Spinal cord (tissue), 9 donors: ENCODE measurements at regions not wholly inside any gene's neighbourhood (a gene's known extent, or its start where the extent isn't known, plus 50 kb on each side); places are given as distances from the start of the nearest gene placed in this dataset.

ENCODE experiments used
- DNase-seq, 6 donors: peaks; one replicate each; pipeline versions ENCODE4 v3.0.0 to v3.0.0-alpha.2; 2013 to 2015; ENCODE audit warnings: low spot score in 6 of 6, low read depth in 4 of 6
- H3K27ac ChIP-seq: one replicate; pipeline ENCODE4 v1.5.1; 2013; ENCODE audit warnings: low read depth, low read length, control low read depth
- H3K27me3 ChIP-seq: one replicate; pipeline ENCODE4 v1.6.1; 2013; ENCODE audit warnings: low read length; ENCODE audit not compliant: control insufficient read depth, insufficient read depth
- H3K36me3 ChIP-seq: one replicate; pipeline ENCODE4 v1.6.1; 2013; ENCODE audit warnings: low read length; ENCODE audit not compliant: control insufficient read depth, insufficient read depth
- H3K4me1 ChIP-seq: one replicate; pipeline ENCODE4 v1.6.1; 2013; ENCODE audit warnings: low read length; ENCODE audit not compliant: control insufficient read depth, insufficient read depth
- H3K4me3 ChIP-seq: one replicate; pipeline ENCODE4 v1.5.1; 2013; ENCODE audit warnings: low read depth, low read length, control low read depth
- H3K9me3 ChIP-seq: one replicate; pipeline ENCODE4 v1.6.1; 2013; ENCODE audit warnings: low read length; ENCODE audit not compliant: control insufficient read depth, insufficient read depth
- WGBS: methylation state at CpG from one replicate; pipeline ENCODE4 v1.1.5; 2013; ENCODE audit warnings: missing lambda C conversion rate; ENCODE audit not compliant: insufficient coverage; 5-methylcytosine and 5-hydroxymethylcytosine counted together
- donor health status: healthy.

DNA sequence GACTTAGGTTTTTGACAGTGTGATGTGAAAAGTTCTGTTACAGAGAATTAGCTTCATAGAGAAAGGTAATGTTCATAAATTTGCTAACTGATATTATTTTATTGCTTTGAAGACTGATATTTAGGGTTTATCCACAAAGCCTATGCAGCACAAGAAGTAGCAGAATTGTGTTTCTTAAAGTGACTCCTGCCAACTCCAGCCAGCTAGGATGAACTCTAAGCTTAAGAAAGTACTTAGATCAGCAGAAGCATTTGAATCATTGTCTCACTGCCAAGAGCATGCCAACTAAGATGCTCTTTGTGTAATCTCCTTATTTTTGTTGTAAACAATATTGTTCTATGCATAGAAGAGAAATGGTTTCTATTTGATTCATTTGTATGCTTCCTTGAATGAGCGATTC is 589.4 kb upstream of the ADGRL4 start:
- WGBS: no CpG with 5 or more reads among the region's 1 CpG
- Histone ChIP-seq H3K9me3 (peaks cover 4% of the 10 kb centered on the region), H3K27ac (no peak overlapping the region), H3K27me3 (no peaks in the 10 kb centered on the region), H3K36me3 (no peaks in the 10 kb centered on the region), H3K4me1 (no peaks in the 10 kb centered on the region), H3K4me3 (no peak overlapping the region)
- DNase-seq: no peak

DNA sequence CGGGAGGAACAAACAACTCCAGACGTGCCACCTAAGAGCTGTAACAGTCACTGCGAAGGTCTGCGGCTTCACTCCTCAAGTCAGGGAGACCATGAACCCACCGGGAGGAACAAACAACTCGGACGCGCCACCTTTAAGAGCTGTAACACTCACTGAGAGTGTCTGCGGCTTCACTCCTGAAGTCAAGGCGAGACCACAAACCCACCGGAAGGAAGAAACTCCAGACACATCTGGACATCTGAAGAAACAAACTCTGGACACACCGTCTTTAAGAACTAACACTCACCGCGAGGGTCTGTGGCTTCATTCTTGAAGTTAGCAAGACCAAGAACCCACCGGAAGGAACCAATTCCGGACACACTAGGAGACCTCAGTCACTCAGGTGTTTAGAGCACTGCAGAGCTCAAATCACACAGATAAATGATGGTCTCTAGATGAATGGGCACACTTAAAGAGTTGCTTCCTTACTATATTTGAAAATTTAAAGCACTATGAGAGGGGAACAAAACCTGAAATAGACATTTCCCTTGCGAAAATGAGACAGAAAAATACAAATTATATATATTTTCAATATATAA is 587.7 kb upstream of the ADGRL4 start:
- Histone ChIP-seq H3K36me3 (no peaks in the 10 kb centered on the region), H3K4me1 (no peaks in the 10 kb centered on the region), H3K27ac (no peak overlapping the region), H3K27me3 (no peaks in the 10 kb centered on the region), H3K4me3 (no peak overlapping the region), H3K9me3 (no peaks in the 10 kb centered on the region)
- WGBS: 88% methylated on average over 13 of the region's 17 CpGs
- no peak for DNase-seq

DNA sequence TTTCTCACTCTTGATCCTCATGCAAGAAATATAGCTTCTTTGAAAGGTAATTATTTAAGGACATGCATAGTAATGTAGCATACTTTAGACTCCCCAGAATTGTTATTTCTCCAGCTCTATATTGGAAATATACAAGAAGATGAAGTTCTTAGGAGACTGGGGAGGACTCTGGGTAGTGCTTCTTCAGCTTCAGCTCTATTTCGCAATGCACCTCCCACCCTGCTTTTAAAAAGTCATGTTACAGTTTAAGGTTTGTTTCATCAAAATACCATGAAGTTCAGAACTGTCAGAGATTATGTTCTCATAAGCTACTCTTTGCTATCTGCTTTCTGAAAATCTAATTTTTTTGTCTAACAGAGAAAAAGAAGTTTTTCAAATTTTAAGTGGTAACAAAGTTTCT is 586.2 kb upstream of the ADGRL4 start:
- Histone ChIP-seq H3K4me1 (no peaks in the 10 kb centered on the region), H3K27ac (no peak overlapping the region), H3K36me3 (no peaks in the 10 kb centered on the region), H3K4me3 (no peak overlapping the region), H3K9me3 (no peaks in the 10 kb centered on the region), H3K27me3 (no peaks in the 10 kb centered on the region)
- DNase-seq: no peak
- WGBS: no CpG with 5 or more reads among the region's 1 CpG

DNA sequence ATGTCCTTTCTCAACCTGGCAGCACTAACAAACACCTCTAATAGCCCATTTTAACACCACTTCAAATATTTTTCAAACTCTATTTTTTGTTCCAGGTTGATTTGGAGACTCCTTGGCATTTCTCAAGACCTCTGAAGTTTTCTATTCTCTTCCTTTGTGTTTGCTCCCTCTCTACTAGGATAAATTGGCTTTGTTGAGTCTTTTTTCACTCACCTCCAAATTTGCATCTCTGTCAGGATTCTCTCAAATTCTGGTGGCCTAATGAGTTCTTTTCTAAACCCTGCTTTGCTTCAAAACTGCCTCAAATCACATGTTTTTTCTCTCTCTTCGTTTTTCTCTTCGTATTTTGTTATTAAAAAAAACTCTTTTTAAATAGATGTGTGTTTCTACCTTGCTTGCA is 582.2 kb upstream of the ADGRL4 start:
- no peak overlapping the region for H3K27ac ChIP-seq
- no CpG with 5 or more reads among the region's 2 CpGs for whole genome bisulfite sequencing
- no peaks in the 10 kb centered on the region for H3K27me3 ChIP-seq
- H3K9me3 ChIP-seq: no peaks in the 10 kb centered on the region
- H3K4me1 ChIP-seq: no peaks in the 10 kb centered on the region
- no peak for DNase-seq
- no peaks in the 10 kb centered on the region for H3K36me3 ChIP-seq
- H3K4me3 ChIP-seq: no peak overlapping the region

DNA sequence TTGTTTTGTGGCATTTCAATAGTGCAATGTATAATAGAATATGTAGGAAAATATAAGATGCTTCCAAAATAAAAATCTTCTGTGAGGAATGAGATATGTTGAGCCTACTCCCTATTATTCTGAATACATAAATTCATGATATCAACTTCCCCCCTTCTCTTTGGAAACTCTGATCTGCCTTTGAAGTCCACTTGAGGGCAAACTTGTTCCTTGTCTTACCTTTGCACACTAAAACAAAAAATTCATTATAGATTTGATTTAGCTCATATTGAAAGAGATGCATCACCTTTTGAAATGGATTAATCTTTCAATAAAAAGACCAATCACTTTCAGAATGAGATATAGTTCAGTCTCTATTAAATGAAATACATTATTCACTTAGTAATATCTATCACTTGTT is 580.7 kb upstream of the ADGRL4 start:
- H3K9me3 ChIP-seq: no peaks in the 10 kb centered on the region
- no peaks in the 10 kb centered on the region for H3K4me1 ChIP-seq
- H3K36me3 ChIP-seq: no peaks in the 10 kb centered on the region
- DNase-seq: peak in 1 of 6 donors; percentile 37
- H3K4me3 ChIP-seq: no peak overlapping the region
- H3K27ac ChIP-seq: no peak overlapping the region
- no peaks in the 10 kb centered on the region for H3K27me3 ChIP-seq

DNA sequence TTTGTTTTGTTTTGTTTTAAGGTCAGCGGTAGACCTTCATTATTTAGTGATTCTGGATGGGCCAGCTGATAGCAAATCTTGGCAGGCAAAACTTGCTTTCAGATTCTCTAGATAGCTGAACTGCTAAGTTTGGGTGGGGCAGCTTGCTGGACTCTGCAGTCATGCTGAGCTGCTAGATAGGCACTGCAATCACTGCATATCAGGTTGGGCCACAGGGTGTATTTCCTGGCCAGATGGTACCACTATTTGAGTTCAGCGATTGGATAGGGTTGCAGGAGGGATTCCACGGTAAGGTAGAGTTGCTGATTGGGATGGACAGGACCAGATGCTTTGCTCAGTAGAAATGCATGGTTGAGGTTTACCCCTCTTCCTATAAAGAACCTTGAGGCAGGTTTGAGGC is 579.3 kb upstream of the ADGRL4 start:
- H3K36me3 ChIP-seq: no peaks in the 10 kb centered on the region
- H3K4me3 ChIP-seq: no peak overlapping the region
- 92% methylated on average over 2 of the region's 3 CpGs for WGBS
- H3K9me3 ChIP-seq: no peaks in the 10 kb centered on the region
- H3K27ac ChIP-seq: no peak overlapping the region
- DNase-seq: no peak
- no peaks in the 10 kb centered on the region for H3K4me1 ChIP-seq
- H3K27me3 ChIP-seq: no peaks in the 10 kb centered on the region

DNA sequence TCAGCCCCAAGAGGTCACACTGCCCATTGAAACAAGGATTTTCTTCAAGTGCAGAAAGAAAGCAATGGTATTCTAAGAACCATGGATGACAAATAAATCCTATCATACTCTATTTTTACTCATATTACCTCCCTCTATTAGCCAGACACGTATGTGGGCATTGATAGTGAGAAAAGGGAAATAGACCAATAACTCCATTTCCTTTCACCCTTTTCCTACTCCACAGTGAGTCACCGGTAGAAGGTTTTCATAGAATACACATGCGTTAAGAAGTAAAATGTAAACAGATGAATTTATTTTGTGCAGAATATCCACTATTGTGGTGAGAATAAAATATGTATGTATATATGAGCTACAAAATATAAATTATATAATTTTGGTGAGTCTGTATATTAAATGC is 568.9 kb upstream of the ADGRL4 start:
- no peak overlapping the region for H3K4me3 ChIP-seq
- H3K27ac ChIP-seq: no peak overlapping the region
- H3K4me1 ChIP-seq: no peaks in the 10 kb centered on the region
- no peaks in the 10 kb centered on the region for H3K9me3 ChIP-seq
- no CpG with 5 or more reads among the region's 3 CpGs for WGBS
- H3K36me3 ChIP-seq: no peaks in the 10 kb centered on the region
- H3K27me3 ChIP-seq: no peaks in the 10 kb centered on the region
- no peak for DNase-seq

DNA sequence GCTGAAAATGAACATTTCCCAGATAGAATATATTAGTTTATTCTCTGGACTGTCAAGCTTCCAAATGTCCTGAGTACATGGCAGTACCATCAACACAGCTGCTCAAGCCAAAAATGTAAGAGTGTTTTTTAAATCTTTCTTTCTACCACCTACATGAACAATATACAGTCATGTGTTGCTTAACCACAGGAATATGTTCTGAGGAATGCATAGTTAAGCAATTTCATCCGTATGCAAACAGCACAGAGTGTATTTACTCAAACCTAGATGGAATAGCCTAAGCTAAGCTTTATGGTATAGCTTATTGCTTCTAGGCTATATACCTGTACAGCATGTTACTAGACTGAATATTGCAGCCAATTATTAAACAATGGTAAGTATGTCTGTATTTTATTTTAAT is 561.9 kb upstream of the ADGRL4 start:
- H3K27me3 ChIP-seq: no peaks in the 10 kb centered on the region
- H3K9me3 ChIP-seq: no peaks in the 10 kb centered on the region
- no peak overlapping the region for H3K27ac ChIP-seq
- no peak for DNase-seq
- H3K4me1 ChIP-seq: no peaks in the 10 kb centered on the region
- WGBS: no CpG with 5 or more reads among the region's 1 CpG
- H3K36me3 ChIP-seq: no peaks in the 10 kb centered on the region
- no peak overlapping the region for H3K4me3 ChIP-seq

DNA sequence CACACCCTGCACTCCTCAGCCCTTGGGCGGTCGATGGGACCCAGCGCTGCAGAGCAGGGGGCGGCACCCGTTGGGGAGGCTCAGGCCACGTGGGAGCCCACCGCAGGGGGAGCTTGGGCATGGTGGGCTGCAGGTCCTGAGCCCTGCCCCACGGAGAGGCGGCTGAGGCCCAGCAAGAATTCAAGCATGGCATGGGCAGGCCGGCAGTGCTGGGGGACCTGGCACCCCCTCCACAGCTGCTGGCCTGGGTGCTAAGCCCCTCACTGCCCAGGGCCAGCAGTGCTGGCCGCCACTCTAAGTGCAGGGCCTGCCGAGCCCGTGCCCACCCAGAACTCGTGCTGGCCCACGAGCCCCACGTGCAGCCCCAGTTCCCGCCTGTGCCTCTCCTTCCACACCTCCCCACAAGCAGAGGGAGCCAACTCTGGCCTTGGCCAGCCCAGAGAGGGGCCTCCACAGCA is 555.0 kb upstream of the ADGRL4 start:
- Histone ChIP-seq H3K27me3 (no peaks in the 10 kb centered on the region), H3K4me3 (no peak overlapping the region), H3K27ac (no peak overlapping the region), H3K9me3 (no peaks in the 10 kb centered on the region), H3K36me3 (no peaks in the 10 kb centered on the region), H3K4me1 (no peaks in the 10 kb centered on the region)
- DNase-seq: no peak
- 97% methylated on average over 17 of the region's 17 CpGs for WGBS

DNA sequence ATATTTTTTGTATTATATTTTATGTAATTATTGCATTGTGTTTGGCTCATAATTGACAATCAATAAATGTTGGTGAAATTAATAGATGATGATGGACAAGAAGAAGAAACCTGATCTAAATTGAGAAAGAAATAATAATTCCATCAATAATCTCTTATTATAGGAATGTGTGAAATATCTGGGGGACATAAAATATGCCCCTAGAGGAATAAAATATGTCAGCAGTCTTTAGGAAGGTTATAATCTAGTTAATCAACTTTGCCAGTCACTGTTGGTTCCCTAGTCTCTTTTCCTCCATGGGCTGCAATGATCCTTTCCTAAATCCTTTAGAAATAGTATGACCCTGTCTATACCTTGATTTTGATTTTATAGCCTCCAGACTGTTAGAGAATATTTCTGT is 549.7 kb upstream of the ADGRL4 start:
- no peak overlapping the region for H3K27ac ChIP-seq
- H3K4me1 ChIP-seq: no peaks in the 10 kb centered on the region
- DNase-seq: no peak
- no peaks in the 10 kb centered on the region for H3K36me3 ChIP-seq
- H3K4me3 ChIP-seq: no peak overlapping the region
- no peaks in the 10 kb centered on the region for H3K9me3 ChIP-seq
- H3K27me3 ChIP-seq: no peaks in the 10 kb centered on the region
